ENCODE measurements at regions not wholly inside any gene's neighbourhood (a gene's known extent, or its start where the extent isn't known, plus 50 kb on each side); places are given as distances from the start of the nearest gene placed in this dataset.

DNA sequence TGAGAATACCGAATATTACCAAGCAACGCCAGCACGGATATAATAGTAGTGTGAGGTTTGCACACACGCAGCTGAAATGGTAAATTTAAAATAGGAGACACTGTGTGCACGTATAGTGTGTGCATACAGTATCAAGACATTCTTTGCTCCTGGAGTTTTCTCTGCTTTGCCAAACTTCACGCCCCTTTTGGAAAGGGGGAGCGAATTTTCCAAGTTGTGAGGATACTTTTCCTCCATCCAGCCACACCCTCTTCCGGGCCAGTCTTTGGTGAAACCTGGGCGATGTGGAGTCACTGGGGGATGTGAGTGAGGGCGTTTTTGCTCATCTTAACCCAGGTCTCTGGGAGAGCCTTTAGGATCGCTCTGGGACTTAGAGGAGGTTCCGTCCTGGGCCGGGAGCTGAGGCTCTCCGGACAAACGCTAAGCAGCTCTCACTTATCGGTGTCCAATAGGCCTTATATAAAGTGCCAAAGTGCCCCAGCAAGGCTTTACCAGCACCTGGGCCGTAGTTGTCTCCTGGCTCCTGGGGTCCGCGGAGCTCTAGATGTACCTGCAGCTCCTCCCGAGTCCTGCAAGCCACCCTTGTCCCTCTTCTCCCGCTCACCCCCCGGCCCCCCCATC, 160.0 kb upstream of the MKI67 start:
- DNase-seq = no peak

DNA sequence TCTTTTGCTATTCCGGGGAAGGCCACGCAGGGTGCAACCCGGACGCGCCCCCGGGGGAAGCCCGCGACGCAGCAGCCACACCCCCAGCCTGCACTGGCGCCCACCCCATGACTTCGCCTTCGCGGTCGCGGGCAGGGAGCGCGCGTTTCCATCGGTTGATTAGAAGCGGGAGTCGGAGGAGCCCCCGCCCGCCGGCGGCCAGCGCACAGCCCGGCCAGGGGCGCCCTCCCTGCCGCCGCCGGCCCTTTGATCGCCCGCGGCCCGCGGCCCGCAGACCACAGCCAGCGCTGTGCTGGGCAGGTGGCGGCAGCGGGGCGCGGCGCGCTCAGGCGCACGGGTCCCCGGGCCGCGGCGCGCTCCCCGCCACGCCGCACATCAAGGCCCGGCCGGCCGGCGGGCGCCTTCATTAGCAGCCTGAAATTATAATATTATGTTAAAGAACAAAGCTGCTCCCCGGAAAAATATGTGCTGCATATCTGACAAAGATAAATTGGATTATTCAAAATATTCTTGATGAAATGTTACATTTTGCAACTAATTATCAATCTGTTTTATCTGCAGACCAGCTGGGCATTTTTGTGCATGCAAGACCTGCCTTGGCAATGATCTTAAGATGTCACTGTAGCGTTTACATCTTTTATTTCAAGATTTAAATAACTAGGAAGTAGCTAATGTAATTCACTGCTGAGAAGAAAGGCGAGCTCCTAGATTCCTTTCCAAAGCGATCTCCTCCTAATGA, 160.7 kb upstream of the MKI67 start:
- no peak for DNase-seq

DNA sequence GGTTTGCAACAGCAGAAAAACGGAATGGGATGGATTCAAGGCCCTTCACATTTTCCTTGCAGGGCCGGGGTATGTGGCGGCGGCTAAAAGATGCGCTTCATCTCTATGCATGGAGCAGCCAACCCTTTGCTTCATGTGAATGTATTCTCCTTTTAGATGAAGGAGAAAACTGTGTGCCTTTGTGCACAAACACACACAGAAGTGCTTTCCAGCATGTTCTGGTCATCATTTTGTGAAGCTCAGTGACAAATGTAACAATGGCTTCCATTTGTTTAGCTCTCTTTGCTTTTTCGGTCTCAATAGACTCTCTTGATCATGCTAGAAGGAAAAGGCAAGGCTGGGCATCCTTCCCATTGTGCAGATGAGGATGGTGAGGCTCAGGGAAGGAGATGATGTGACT, 161.7 kb upstream of the MKI67 start:
- no peak for DNase-seq

DNA sequence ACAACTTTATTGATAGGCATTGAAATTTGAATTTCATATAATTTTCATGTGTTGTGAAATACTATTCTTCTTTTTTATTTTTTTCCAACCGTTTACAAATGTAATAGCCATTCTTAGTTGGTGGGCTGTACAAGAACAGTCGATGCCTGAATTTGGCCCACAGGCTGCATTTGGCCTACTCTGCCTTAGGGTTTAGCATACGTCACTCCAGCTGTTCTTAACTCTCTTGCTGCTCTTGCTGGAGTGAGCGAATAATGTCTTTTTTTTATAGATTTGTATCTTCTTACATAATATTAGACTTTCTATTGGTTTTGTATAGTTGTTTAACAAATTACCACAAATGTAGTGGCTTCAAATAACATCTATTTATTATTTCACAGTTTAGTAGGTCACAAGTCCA, 163.4 kb upstream of the MKI67 start:
- DNase-seq = no peak

DNA sequence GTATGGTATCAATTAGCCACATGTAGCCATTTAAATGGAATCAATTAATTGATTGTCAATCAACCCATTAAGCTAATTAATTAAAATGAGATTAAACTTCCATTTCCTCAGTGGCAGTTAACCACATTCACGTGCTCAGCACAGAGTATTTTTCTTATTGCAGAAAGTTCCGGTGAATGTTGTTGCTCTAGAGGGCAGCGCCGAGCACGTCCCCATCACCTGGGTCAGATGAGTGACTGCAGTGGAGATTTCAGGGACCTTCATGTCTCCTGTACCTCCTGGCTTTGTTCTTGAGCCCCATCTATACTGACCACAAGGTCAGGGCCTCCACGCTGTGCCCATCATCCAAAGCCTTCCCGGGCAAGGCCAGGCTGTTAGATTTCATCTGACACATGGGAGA, 168.8 kb upstream of the MKI67 start:
- DNase-seq = no peak

DNA sequence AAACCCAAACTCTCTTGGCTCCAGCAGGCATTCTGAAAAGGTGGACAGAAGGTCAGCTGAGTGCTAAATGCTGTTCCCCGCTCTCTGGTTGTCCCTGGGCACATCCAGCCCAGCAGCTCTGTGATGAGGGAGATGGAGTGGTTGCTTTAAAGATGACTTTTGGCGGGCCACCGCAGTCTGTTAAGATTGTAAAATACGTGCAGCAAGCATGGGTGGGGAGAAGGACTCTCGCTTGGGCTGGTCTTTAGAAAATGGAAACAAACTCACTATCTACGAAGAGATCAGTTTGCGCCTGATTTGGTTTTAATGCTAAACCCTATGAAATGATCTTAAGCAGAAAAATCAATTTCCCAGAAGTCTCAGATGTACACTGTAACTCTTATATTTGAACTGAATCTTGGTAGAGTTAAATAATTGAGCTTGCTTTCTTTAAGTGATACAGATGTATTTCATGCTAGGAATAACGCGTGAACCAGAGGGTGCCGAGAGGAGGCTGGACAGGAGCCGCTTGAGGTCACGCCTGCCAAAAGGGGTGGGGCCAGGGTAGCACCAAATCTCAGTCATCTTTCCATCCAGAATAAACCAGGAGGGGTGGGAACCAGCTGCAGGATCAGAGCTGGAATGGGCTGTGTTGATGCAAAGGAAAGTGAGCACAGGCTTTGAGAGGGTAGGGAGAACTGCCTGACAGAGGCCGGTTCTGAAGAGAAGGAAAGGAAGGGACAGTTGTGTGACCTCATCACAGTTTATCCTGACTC, 170.2 kb upstream of the MKI67 start:
- DNase-seq = no peak

DNA sequence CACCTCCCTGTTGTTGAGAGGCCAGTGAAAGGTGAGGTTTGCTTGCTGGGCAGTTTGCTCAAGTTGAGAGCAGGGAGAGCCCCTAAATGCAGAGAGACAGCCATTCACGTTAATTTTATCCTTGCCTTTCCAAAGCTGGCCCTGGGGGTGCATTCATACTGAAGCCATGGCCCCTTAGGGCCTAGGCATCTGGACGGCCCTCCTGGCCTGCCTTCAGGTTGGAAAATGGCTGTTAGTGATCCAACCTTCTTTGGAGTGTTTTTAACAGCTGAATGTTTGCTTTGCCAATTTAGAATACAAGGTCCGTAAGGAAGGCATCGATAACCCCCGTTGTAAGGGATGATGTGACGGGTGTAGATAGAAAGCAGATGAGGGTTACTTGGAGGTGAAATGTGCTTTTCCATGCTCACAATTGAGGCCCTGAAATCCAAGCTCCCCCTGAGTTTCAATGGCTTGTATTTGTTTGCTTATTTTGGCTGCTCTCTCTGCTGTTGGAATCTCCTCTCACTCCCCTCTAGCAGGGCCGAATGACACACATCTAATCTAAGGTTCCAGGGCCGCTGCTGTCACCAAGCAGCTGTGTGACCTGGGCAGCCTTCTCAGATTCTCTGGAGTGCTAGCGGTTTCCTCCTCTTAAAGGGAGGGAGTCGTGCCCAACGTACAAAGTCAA, 171.6 kb upstream of the MKI67 start:
- no peak for DNase-seq

DNA sequence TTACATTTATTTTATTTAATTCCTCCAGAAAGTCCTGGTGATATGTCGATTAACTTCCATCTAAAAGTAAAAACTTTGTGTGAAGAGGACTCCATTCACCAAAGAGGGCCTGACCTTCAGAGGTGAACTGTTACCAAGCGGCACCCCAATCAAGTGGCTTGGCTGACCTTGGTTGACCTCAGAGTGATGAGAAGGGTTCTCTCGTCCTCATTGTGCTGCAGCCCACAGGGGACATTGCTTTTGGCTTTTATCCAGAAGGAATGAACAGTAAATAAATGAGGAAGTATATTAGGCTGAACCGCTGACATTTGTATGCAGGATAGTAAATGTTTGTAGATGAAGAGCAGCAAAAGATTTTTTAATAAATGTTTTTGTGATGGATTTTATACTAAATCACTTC, 172.4 kb upstream of the MKI67 start:
- DNase-seq = no peak

DNA sequence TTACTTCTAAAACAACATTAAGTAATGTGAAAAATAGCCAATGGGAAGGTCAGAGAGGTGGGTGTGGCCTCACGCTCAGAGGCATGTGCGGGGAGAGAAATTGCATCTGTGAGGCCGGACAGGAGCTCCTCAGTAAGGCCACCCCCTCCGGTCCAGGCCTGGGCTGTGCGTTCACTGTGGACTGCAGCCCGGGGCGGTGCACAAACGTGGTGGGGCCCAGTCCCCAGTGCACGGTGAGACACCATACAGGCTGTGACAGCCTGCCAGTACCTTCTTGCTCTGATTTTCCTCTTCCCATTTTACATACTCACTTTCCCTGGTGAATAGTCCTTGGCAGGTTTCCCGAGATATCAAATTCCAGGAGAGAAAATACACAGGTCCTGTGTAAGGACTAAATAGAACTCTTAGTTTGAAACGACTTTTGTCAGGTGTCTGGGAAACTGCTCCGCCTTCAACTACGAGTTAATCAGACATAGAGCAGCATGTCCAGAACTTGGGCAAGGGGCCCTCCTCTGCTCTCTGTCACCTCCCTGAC, 174.1 kb upstream of the MKI67 start:
- DNase-seq = no peak

DNA sequence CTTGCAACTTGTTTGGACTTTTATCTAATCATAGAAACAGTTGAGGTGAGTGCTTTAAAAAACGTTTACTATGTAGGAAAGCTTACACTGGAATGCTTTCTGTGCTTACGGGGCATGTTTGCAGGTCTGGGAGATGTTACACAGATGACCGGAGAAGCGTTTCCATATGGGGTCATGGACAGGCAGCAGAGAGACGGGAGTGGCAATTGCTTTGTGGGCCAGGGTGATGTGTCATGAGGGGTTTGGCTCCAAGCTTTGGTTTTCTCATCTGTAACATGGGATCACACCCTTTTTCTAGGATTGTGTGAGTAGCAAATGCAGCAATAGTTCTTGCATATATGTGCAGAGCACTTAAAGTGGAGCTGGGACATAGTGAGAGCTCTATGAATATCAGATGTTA, 174.8 kb upstream of the MKI67 start:
- no peak for DNase-seq

DNA sequence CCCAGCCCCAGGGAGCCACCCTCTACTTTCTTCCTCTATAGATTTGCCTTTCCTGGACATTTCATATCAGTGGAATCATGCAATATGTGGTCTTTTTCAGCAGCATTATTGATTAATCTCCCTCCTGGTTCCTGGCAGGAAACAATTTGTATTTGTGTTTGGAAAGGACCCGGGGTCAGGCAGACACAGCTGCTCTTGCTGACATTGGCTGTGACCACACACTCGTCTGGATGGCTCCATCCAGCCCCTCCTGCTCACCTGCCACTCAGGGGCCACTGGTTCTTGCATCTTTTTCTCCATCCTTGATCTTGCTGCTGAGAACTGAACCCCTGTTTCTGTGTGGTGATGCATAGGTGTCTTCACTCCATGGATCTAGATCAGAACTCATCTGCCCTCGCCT, 176.6 kb upstream of the MKI67 start:
- no peak for DNase-seq

DNA sequence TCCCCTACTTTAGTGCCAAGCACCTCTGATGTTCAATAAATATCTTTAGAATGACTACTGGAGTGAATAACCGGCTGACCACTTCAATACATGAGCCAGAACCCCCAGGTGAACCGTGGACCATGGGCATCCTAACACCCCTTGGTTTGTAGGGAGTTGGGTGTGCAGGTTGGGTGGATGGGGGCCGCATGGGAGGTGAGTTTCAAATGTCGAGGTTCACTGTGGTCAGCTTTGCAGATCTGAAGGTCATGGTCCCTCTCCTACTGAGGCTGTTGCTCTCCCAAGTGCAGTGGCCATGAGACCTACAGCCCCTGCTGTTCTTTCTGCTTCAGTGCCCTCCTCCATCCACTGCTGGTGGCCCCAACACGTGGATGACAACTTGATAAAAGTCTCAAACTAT, 178.0 kb upstream of the MKI67 start:
- no peak for DNase-seq

DNA sequence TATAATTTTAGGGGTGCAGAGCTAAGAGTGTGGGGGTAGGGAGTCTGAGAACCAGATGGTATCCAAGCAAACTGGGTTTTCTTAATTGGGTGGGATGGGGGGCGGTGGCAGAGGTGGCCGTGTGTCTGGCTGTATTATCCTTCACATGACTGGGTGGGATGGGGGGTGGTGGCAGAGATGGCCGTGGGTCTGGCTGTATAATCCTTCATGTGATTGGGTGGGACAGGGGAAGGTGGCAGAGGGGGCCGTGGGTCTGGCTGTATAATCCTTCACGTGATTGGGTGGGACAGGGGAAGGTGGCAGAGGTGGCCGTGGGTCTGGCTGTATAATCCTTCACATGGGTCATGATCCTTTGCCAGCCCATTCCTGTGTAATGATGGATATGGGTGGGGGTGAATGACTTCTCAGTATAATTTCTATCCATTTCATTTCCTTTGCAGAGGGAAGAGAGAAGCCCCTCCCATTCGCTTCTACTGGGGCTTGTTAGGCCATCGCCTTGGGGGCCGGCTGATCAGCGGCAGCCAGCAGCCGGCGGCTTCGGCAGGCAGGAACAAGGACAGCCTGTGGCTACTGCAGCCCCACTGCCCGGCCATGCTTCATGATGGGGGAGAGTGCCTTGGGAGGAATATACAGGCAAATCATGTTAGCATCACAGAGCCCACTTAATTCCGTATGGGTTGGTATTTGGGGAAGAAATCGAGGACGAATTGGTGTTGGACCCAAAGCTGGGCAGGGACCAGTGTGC, 179.6 kb upstream of the MKI67 start:
- no peak for DNase-seq

DNA sequence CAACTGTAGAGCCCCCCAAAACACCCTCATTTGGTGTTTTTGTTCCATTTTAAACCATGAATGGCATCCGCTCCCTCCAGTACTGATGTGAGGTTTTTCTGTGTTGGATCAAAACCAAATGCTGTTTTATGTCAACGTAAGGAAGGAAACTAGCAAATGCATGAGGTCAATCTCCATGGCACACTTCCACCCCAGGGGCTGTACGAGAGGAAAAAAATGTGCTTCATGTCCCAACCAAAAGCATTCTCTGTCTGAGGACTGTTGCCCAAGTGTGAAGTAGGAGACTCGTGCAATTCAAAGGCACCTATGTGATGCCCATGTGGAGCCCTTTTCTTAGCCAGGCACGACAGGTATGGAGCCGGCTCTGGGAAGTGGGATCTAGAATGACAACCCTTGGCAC, 180.3 kb upstream of the MKI67 start:
- no peak for DNase-seq

DNA sequence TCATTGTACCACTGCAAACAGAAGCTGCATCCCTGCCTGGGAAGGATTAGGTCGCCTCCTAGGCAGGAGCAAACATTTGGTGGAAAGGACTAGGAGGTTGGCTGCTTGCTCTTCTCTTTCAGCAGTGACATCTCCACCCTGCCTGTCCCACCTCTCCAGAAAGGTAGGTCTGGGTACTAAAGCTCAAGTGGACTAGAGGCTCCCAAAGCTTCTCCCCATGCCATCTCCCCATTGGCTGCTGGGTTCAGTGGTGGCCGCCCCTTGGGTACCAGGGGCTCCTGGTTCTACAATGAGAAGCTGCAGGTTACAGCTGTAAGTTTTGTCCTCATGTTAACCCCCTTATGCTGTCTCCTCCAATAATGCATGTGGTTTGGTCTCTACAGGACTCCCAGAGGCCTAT, 180.7 kb upstream of the MKI67 start:
- no peak for DNase-seq

DNA sequence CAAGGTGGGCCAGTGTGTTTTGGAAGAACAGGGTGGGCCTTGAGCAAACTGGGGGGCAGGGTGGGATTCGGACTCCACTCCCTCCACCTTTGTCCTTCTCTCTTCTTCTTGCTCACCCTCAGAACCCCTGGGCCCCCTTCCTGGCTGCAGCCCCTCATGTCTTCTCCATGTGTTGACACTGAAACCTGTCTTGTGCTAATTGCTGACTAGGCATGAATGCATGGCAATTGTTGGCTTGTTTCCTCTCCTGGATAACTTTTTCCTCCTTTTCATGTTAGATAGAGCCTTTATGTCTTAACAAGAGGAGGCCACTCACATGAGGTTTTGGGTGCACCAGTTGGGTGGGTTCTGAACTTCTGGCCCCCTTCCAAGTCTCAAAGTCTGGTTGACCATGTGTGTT, 181.6 kb upstream of the MKI67 start:
- DNase-seq = no peak

DNA sequence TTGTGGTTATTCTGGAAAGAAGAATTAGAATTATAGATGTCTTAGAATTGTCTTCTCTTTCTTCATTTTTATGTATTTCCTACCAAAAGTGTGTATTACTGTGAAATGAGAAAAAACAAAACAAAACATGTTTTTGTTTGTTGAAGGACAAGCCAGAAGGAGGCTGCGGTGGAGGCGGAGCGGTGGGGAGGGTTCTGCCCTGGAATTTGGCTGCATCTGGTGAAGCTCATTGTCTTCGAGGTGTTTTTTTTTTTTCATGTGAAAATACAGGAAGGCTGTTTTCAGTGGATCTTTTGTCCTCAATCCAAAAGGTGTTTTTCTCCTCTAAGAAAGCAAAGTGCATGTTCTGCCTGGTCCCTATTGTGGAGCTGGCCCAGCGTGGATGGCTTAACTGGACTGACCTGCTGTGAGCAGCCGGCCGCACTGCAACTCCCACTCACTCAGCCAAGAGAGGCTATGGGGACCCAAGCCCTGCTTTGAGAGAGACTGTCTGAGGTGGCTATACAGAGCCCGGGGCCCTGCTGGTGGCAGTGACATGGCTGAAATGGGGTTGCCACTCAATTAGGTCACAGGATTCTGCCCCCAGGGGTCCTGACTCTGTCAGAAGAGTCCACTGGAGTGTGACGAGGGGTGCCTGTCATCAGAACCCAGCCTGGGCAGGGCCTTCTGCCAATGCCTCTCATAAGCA, 184.9 kb upstream of the MKI67 start:
- DNase-seq = no peak

DNA sequence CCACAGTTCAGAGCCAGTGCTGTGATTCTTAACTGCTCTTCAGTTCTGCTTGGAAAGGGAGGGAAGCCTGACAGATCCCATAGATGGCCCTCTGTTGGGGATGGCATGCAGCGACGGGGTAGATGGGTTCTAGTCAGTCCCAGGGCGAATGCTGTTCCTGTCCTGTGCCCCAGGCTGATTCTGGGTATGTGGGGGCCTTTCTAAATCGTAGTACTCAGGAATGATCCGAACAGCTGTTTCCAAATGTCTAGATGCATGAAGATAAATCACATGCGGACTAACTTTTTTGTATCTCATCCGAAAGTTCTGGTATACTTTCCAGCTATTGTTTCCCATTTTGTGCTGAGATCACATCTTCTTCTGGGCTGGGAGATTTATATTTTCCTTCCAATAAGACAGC, 186.0 kb upstream of the MKI67 start:
- no peak for DNase-seq

DNA sequence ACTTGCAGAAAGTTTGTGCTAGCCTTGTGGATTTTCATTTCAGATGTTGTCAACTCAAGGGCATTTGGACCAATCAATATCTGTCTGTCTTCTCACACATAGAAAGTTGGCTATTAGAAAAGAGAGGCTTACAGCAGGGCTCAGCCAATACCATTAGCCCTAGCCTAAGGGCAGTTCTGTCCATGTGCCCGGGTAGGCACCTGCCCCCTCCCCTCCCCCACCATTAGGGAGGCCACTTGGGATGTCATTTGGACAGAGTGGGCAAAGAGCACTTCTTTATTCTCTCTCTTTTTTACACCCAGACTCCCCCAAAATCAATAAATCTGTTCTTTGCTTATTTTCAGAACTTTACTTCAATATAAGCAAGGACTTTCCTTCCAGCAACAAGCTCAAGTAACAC, 188.5 kb upstream of the MKI67 start:
- no peak for DNase-seq

DNA sequence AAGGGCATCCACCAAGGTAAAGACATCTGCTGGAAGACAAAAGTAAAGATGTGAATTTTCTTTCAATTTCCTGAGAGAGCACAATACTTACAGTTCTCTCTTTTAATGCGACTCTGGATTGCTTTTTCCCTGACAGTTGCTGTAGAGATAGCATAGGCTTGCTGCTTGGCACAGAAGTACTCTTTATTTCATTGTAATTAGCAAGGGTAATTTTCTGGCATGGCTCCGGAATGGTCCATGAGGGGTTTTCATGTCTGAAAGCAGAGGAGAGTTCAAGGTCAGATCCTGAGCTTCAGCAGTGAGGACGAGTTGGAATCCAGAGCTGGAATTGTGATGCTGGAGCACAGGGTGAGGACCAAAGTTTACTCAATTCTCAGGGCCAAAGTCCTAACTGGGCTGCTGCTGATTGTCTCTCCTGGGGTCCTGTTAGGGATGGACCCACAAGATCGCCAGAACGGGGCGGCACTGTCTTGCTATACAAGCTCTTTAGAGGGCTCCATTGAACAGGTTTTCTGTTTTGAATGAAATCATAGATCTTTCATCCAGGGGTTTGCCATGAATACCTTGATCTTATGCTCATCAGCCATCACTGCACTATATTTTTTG, 190.0 kb upstream of the MKI67 start:
- no peak for DNase-seq

DNA sequence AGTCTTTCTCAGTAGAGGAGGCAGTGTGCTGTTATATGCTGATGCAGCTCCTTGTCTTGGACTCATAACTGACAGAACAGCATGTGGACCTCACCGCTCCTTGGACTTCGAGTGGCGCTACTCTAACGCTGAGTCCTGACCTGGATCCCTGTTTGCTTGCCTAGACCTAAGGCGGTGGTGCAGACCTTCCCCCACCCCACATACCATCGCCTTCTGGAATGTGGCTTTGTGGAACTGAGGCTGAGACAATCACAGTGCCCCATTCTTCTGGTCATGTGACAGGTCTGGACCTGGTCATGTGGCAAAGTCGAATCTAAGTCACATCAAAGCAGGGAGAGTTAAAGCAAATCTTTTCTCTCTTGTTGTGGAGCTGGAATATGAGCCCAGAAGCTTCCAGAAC, 190.7 kb upstream of the MKI67 start:
- DNase-seq = no peak

DNA sequence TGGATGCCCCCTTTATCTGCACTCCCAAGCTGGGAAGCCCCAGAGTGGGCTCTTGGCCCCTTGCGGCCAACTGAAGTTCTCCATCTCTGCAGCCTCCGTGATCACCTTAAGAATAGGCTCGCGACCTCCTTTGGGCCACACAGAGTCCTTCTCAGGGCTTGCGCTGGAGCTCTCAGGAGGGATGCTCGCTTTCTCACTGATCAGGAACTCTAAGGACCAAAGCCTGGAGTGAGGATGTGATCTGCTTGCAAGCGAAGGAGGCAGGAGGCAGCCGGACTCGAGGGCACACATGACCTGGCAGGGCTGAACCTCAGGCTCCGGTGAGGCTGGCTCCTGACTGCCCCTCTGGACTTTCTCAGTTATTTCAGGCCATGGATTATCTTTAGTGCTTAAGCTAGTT, 192.1 kb upstream of the MKI67 start:
- DNase-seq = no peak

All from activated CD4-positive, alpha-beta T cell treated with anti-CD3 and anti-CD28 coated beads for 4 hours (primary cell).